H1 (cell line): ENCODE measurements at regions not wholly inside any gene's neighbourhood (a gene's known extent, or its start where the extent isn't known, plus 50 kb on each side); places are given as distances from the start of the nearest gene placed in this dataset.

ENCODE experiments used
- CTCF ChIA-PET: fragments of 300-600 bp; sonication (Branson Sonifier 250); formaldehyde crosslinking; loops from one replicate; lab custom pipeline; 2021; ENCODE audit not compliant: partially characterized antibody; lab: Charles Lee
- POLR2A ChIA-PET: fragments of 300-600 bp; sonication (Branson Sonifier 250); formaldehyde crosslinking; loops from one replicate; lab custom pipeline; 2021; ENCODE audit warnings: inconsistent platforms; ENCODE audit not compliant: partially characterized antibody; lab: Charles Lee
- DNase-seq, 2 experiments: peaks; one replicate each; pipeline versions ENCODE4 v3.0.0 to v3.0.0-alpha.2; 2010 to 2022; ENCODE audit warnings: low spot score in 2 of 2, low read depth in 1 of 2, mixed read lengths in 1 of 2
- FAIRE-seq: peaks from 2 replicates; lab custom pipeline; 2011; peaks lifted over from hg19 to GRCh38; lab: Jason Lieb, UNC
- H2AFZ ChIP-seq: 2 replicates; pipeline ENCODE4 v1.8.1; 2012; ENCODE audit warnings: low read length, inconsistent platforms
- H2AK5ac ChIP-seq: 2 replicates; pipeline ENCODE4 v1.6.1; 2013; ENCODE audit warnings: low read depth, low read length
- H2BK120ac ChIP-seq: replicated peaks from 2 replicates; pipeline ENCODE3; 2013; ENCODE audit warnings: low read depth, low read length, inconsistent platforms
- H2BK12ac ChIP-seq: 2 replicates; pipeline ENCODE4 v1.6.1; 2013; ENCODE audit warnings: low read depth, low read length
- H2BK15ac ChIP-seq: 2 replicates; pipeline ENCODE4 v1.6.1; 2013; ENCODE audit warnings: low read length
- H2BK20ac ChIP-seq: 2 replicates; pipeline ENCODE4 v1.6.1; 2013; ENCODE audit warnings: low read length
- H2BK5ac ChIP-seq: 2 replicates; pipeline ENCODE4 v1.6.1; 2013; ENCODE audit warnings: low read depth, low read length
- H3K14ac ChIP-seq: 2 replicates; pipeline ENCODE4 v1.6.1; 2013; ENCODE audit warnings: inconsistent platforms; ENCODE audit not compliant: insufficient read length
- H3K18ac ChIP-seq: 2 replicates; pipeline ENCODE4 v1.6.1; 2013; ENCODE audit warnings: low read length; ENCODE audit errors: extremely low read depth
- H3K23ac ChIP-seq: 2 replicates; pipeline ENCODE4 v1.6.1; 2013; ENCODE audit warnings: inconsistent platforms; ENCODE audit not compliant: insufficient read length
- H3K23me2 ChIP-seq: 2 replicates; pipeline ENCODE4 v1.6.1; 2013; ENCODE audit warnings: low read depth, low read length
- H3K27ac ChIP-seq: 2 replicates; pipeline ENCODE4 v1.6.1; 2011; ENCODE audit warnings: low read depth, low read length, inconsistent platforms
- H3K27me3 ChIP-seq, 4 experiments: replicated peaks in 1 of 4; 1 replicate in 1 of 4; 2 replicates in 3 of 4; pipeline versions ENCODE4 v1.6.1 to v1.8.1; 2011 to 2013; ENCODE audit warnings: low read length in 3 of 4, mild to moderate bottlenecking in 3 of 4, inconsistent platforms in 2 of 4, mixed read lengths in 2 of 4, moderate library complexity in 1 of 4; ENCODE audit not compliant: control insufficient read depth in 3 of 4, insufficient read depth in 3 of 4; ENCODE audit errors: extremely low read depth in 1 of 4
- H3K36me3 ChIP-seq, 4 experiments: 2 replicates each; pipeline versions ENCODE4 v1.6.1 to v1.8.1; 2011 to 2013; ENCODE audit warnings: mild to moderate bottlenecking in 4 of 4, low read length in 3 of 4, moderate library complexity in 2 of 4, control low read depth in 1 of 4, inconsistent platforms in 1 of 4; ENCODE audit not compliant: insufficient read depth in 4 of 4, control insufficient read depth in 2 of 4
- H3K4ac ChIP-seq: replicated peaks from 2 replicates; pipeline ENCODE3; 2013; ENCODE audit warnings: low read length, low read depth, mixed read lengths, inconsistent platforms; ENCODE audit not compliant: insufficient read length
- H3K4me1 ChIP-seq, 4 experiments: replicated peaks in 1 of 4; 1 replicate in 1 of 4; 2 replicates in 3 of 4; pipeline versions ENCODE4 v1.6.1 to v1.8.1; 2011 to 2013; ENCODE audit warnings: low read length in 3 of 4, inconsistent platforms in 2 of 4, mixed read lengths in 1 of 4; ENCODE audit not compliant: insufficient read depth in 4 of 4, control insufficient read depth in 3 of 4
- H3K4me2 ChIP-seq, 2 experiments: 2 replicates each; pipeline versions ENCODE4 v1.6.1 to v1.8.1; 2011 to 2013; ENCODE audit warnings: low read depth in 2 of 2, low read length in 2 of 2, control low read depth in 1 of 2, inconsistent platforms in 1 of 2, mild to moderate bottlenecking in 1 of 2; ENCODE audit not compliant: insufficient read depth in 1 of 2
- H3K4me3 ChIP-seq, 4 experiments: fragments of 200-600, 300-600 bp in 1 of 4; sonication (generic), shearing (Covaris generic), sonication (Bioruptor Twin) in 1 of 4; 2 replicates each; pipeline versions ENCODE4 v1.5.1 to v1.8.1; 2011 to 2016; ENCODE audit warnings: low read length in 4 of 4, low read depth in 3 of 4, control low read depth in 2 of 4, inconsistent platforms in 2 of 4, mild to moderate bottlenecking in 2 of 4, mixed read lengths in 1 of 4, moderate library complexity in 1 of 4; ENCODE audit not compliant: insufficient read depth in 2 of 4; ENCODE audit errors: extremely low read depth in 1 of 4
- H3K56ac ChIP-seq: replicated peaks from 2 replicates; pipeline ENCODE3; 2013; ENCODE audit warnings: low read depth, mild to moderate bottlenecking, mixed read lengths, low read length, inconsistent platforms; ENCODE audit not compliant: insufficient read length
- H3K79me1 ChIP-seq: 2 replicates; pipeline ENCODE4 v1.6.1; 2013; ENCODE audit warnings: low read depth, low read length, control low read depth
- H3K79me2 ChIP-seq, 2 experiments: 2 replicates each; pipeline versions ENCODE4 v1.6.1 to v1.8.1; 2012 to 2013; ENCODE audit warnings: low read length in 2 of 2, mild to moderate bottlenecking in 2 of 2, inconsistent platforms in 1 of 2; ENCODE audit not compliant: insufficient read depth in 2 of 2, control insufficient read depth in 1 of 2
- H3K9ac ChIP-seq, 4 experiments: replicated peaks in 1 of 4; 1 replicate in 1 of 4; 2 replicates in 3 of 4; pipeline versions ENCODE4 v1.6.1 to v1.8.1; 2011 to 2013; ENCODE audit warnings: low read depth in 3 of 4, low read length in 3 of 4, control low read depth in 2 of 4, mild to moderate bottlenecking in 2 of 4, moderate library complexity in 2 of 4, inconsistent platforms in 1 of 4; ENCODE audit errors: extremely low read depth in 1 of 4
- H3K9me3 ChIP-seq, 2 experiments: 2 replicates each; pipeline versions ENCODE4 v1.6.1 to v1.8.1; 2012 to 2013; ENCODE audit warnings: mild to moderate bottlenecking in 2 of 2, moderate library complexity in 2 of 2, control low read depth in 1 of 2, inconsistent platforms in 1 of 2, low read depth in 1 of 2, low read length in 1 of 2, mixed read lengths in 1 of 2; ENCODE audit not compliant: insufficient read depth in 2 of 2
- H4K20me1 ChIP-seq, 2 experiments: replicated peaks in 1 of 2; 2 replicates each; pipeline versions ENCODE3 to v1.8.1; 2011 to 2013; ENCODE audit warnings: inconsistent platforms in 2 of 2, low read length in 2 of 2, mild to moderate bottlenecking in 1 of 2; ENCODE audit not compliant: insufficient read depth in 2 of 2, control insufficient read depth in 1 of 2
- H4K5ac ChIP-seq: 2 replicates; pipeline ENCODE4 v1.6.1; 2013; ENCODE audit warnings: low read length, low read depth, mixed read lengths, inconsistent platforms; ENCODE audit not compliant: insufficient read length
- H4K8ac ChIP-seq: 2 replicates; pipeline ENCODE4 v1.8.0; 2013; ENCODE audit warnings: mild to moderate bottlenecking, moderate library complexity, low read length, inconsistent platforms; ENCODE audit not compliant: insufficient read depth; ENCODE audit errors: extremely low read depth
- H4K91ac ChIP-seq: replicated peaks from 2 replicates; pipeline ENCODE3; 2013; ENCODE audit warnings: low read length, mixed read lengths, inconsistent platforms; ENCODE audit not compliant: insufficient read length
- ASH2L ChIP-seq: fragments of 200-600, 300-600 bp; sonication (generic); IDR thresholded peaks from one replicate; pipeline ENCODE4 v1.7.1; 2017; ENCODE audit warnings: low read length
- BACH1 ChIP-seq: IDR thresholded peaks from 2 replicates; pipeline ENCODE4 v1.6.1; 2012; ENCODE audit warnings: low read length, improper control_type of control experiment
- BRCA1 ChIP-seq: IDR thresholded peaks from 2 replicates; pipeline ENCODE4 v1.6.1; 2012; ENCODE audit warnings: low read depth, low read length, improper control_type of control experiment
- CREB1 ChIP-seq: IDR thresholded peaks from 2 replicates; pipeline ENCODE4 v1.6.1; 2012; ENCODE audit warnings: inconsistent platforms
- KDM5A ChIP-seq: fragments of 200-600 bp; IDR thresholded peaks from 2 replicates; pipeline ENCODE4 v1.7.1; 2012; ENCODE audit warnings: mild to moderate bottlenecking, low read length, inconsistent platforms, mixed read lengths
- RAD21 ChIP-seq, 2 experiments: IDR thresholded peaks in 1 of 2; conservative IDR thresholded peaks in 1 of 2; 2 replicates each; pipeline ENCODE4 v1.6.1; 2011; ENCODE audit warnings: low read depth in 2 of 2, low read length in 2 of 2, improper control_type of control experiment in 1 of 2, inconsistent platforms in 1 of 2, mild to moderate bottlenecking in 1 of 2, moderate library complexity in 1 of 2
- RFX5 ChIP-seq: IDR thresholded peaks from 2 replicates; pipeline ENCODE4 v1.6.1; 2011; ENCODE audit warnings: low read depth, low read length, improper control_type of control experiment, borderline replicate concordance
- TBP ChIP-seq: IDR thresholded peaks from 2 replicates; pipeline ENCODE4 v1.6.1; 2011; ENCODE audit warnings: low read depth, low read length, improper control_type of control experiment
- YY1 ChIP-seq: IDR thresholded peaks from 2 replicates; pipeline ENCODE4 v1.6.1; 2011; ENCODE audit warnings: low read depth, mild to moderate bottlenecking, low read length
- WGBS, 2 experiments: shearing (Covaris generic) in 1 of 2; methylation state at CpG; one replicate each; pipeline versions ENCODE4 v1.1.6 to v1.1.7; 2013 to 2015; ENCODE audit warnings: low lambda C conversion rate in 2 of 2, mixed read lengths in 2 of 2, inconsistent platforms in 1 of 2, low coverage in 1 of 2, missing lambda C conversion rate in 1 of 2; ENCODE audit not compliant: insufficient replicate concordance in 2 of 2, insufficient coverage in 1 of 2, insufficient read length in 1 of 2; ENCODE audit errors: extremely low coverage in 1 of 2, missing lambda C conversion rate in 1 of 2; 5-methylcytosine and 5-hydroxymethylcytosine counted together
- TF ChIP-seq, protein P1 (sequence below): IDR thresholded peaks from 2 replicates; pipeline ENCODE4 v1.6.1; 2011; ENCODE audit warnings: low read length, improper control_type of control experiment
- TF ChIP-seq, protein P2 (sequence below): IDR thresholded peaks from 2 replicates; pipeline ENCODE4 v1.6.1; 2012; ENCODE audit warnings: inconsistent platforms

DNA sequence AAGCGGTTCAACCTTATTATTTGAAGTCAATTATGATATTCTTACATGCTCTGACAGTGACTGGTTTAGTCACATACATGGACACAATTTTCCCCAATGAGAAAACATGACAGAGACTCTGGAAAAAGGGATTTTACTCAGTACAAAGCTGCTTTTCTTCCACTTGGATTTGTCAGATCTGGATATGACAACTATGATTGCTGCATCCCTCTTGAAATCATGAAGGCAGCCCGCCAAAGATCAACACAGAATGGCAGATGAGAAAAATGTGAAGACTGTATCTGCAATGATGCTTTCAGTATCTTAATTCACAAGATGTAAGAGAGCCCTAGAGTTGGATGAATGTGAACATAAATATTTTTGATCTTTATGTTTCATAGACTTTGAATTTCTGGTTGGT, 439.6 kb downstream of the CDH8 start:
- H2BK12ac ChIP-seq, result no peak overlapping the region
- H3K14ac ChIP-seq, result no peak overlapping the region
- no peaks in the 10 kb centered on the region for H3K79me2 ChIP-seq
- no peak overlapping the region for H4K91ac ChIP-seq
- no peak overlapping the region for H3K27ac ChIP-seq
- ChIA-PET CTCF (no interaction called here), POLR2A (no interaction called here)
- no peak overlapping the region for H4K5ac ChIP-seq
- H3K18ac ChIP-seq, result no peak overlapping the region
- no peak overlapping the region for H3K56ac ChIP-seq
- H2AFZ ChIP-seq, result no peak overlapping the region
- no peak overlapping the region for H4K8ac ChIP-seq
- FAIRE-seq (no peak), DNase-seq (no peak)
- H2BK5ac ChIP-seq, result no peak overlapping the region
- 85% methylated on average over 2 of the region's 2 CpGs; no CpG with 5 or more reads in 1 of the 2 experiments for WGBS, 2 experiments
- H3K27me3 ChIP-seq, result no peaks in the 10 kb centered on the region
- H2BK15ac ChIP-seq, result no peak overlapping the region
- H2AK5ac ChIP-seq, result no peak overlapping the region
- no peak for TF ChIP-seq BACH1
- TF ChIP-seq KDM5A, result no peak
- no peak for TF ChIP-seq CREB1
- TF ChIP-seq TBP, result no peak
- TF ChIP-seq RAD21 (IDR thresholded peaks at IDR 0.05 in 1 of 2, conservative IDR thresholded peaks at IDR 0.05 in 1 of 2; ENCODE audit: low read depth in 2 of 2, low read length in 2 of 2), result no peak
- TF ChIP-seq, protein P1, sequence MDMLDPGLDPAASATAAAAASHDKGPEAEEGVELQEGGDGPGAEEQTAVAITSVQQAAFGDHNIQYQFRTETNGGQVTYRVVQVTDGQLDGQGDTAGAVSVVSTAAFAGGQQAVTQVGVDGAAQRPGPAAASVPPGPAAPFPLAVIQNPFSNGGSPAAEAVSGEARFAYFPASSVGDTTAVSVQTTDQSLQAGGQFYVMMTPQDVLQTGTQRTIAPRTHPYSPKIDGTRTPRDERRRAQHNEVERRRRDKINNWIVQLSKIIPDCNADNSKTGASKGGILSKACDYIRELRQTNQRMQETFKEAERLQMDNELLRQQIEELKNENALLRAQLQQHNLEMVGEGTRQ, result no peak
- TF ChIP-seq RFX5, result no peak
- TF ChIP-seq BRCA1, result no peak
- TF ChIP-seq, protein P2, sequence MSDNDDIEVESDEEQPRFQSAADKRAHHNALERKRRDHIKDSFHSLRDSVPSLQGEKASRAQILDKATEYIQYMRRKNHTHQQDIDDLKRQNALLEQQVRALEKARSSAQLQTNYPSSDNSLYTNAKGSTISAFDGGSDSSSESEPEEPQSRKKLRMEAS, result no peak
- no peak for TF ChIP-seq YY1
- TF ChIP-seq ASH2L, result no peak
- H3K4me1 ChIP-seq, result no peaks in the 10 kb centered on the region
- no peak overlapping the region for H3K4me3 ChIP-seq
- no peak overlapping the region for H3K9ac ChIP-seq
- no peak overlapping the region for H3K23ac ChIP-seq
- H4K20me1 ChIP-seq, result no peaks in the 10 kb centered on the region
- no peak overlapping the region for H3K4ac ChIP-seq
- H3K9me3 ChIP-seq, result 0 out of 4 replicates have a peak, but pooled peaks cover 0 to 3% of the 10 kb centered on the region in 2 experiments
- H2BK20ac ChIP-seq, result no peak overlapping the region
- H2BK120ac ChIP-seq, result no peak overlapping the region
- no peak overlapping the region for H3K4me2 ChIP-seq
- H3K36me3 ChIP-seq, result no peaks in the 10 kb centered on the region
- peaks cover under 1% of the 10 kb centered on the region; the same call in 1 of the 2 replicates for H3K23me2 ChIP-seq
- no peaks in the 10 kb centered on the region for H3K79me1 ChIP-seq
